Astrocyte of the spinal cord (primary cell): ENCODE measurements at regions not wholly inside any gene's neighbourhood (a gene's known extent, or its start where the extent isn't known, plus 50 kb on each side); places are given as distances from the start of the nearest gene placed in this dataset.

ENCODE experiments used
- DNase-seq: peaks from one replicate; pipeline ENCODE4 v3.0.0; 2011; ENCODE audit warnings: low read depth, low spot score
- H3K4me3 ChIP-seq: 2 replicates; pipeline ENCODE4 v1.5.1; 2011; ENCODE audit warnings: low read depth, mild to moderate bottlenecking, low read length, moderate library complexity
- in situ Hi-C: cut with HindIII; loops from 2 replicates; pipeline ENCODE4 v1.10.0; 2017; ENCODE audit warnings: low sequenced_read_pairs
- TF ChIP-seq, protein P1 (sequence below): IDR thresholded peaks from 2 replicates; pipeline ENCODE4 v1.5.1; 2012; ENCODE audit warnings: low read depth, mild to moderate bottlenecking, low read length, inconsistent platforms

- TF ChIP-seq, protein P1, sequence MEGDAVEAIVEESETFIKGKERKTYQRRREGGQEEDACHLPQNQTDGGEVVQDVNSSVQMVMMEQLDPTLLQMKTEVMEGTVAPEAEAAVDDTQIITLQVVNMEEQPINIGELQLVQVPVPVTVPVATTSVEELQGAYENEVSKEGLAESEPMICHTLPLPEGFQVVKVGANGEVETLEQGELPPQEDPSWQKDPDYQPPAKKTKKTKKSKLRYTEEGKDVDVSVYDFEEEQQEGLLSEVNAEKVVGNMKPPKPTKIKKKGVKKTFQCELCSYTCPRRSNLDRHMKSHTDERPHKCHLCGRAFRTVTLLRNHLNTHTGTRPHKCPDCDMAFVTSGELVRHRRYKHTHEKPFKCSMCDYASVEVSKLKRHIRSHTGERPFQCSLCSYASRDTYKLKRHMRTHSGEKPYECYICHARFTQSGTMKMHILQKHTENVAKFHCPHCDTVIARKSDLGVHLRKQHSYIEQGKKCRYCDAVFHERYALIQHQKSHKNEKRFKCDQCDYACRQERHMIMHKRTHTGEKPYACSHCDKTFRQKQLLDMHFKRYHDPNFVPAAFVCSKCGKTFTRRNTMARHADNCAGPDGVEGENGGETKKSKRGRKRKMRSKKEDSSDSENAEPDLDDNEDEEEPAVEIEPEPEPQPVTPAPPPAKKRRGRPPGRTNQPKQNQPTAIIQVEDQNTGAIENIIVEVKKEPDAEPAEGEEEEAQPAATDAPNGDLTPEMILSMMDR: no peak
- in situ Hi-C loops: no loop called here
- H3K4me3 ChIP-seq: no peak overlapping the region
Observed at GRCh38 chr13:22399801-22400420, 729.0 kb downstream of the FGF9 start.

GRCh38 chr13:22402682-22403081 lies 731.8 kb downstream of the FGF9 start:
- TF ChIP-seq, protein P1: no peak
- in situ Hi-C loops: no loop called here
- no peak for DNase-seq

More at GRCh38 chr13:22399801-22400420, 729.0 kb downstream of the FGF9 start:
- DNase-seq: no peak

DNA sequence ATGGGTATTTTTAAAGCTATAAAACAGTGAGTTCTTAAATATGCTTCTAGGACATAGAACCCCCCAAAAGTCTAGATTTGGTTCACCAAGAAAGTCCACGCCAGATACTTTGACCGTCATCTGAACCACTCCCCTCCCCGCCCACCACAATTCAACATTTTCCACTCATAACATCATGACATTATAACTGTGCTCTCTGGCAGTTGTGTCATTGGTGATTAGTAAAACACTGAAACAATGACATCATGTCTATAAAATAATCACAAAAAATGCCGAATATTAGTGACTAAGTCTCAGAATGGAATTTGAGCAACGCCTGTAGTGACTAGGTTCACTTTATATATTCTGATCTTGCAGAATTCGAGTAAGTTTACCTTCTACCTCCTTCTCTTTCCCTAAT lies 732.3 kb downstream of the FGF9 start:
- in situ Hi-C loops: no loop called here
- DNase-seq: no peak
- TF ChIP-seq, protein P1: no peak
- H3K4me3 ChIP-seq: no peak overlapping the region

More at GRCh38 chr13:22402682-22403081, 731.8 kb downstream of the FGF9 start:
- H3K4me3 ChIP-seq: no peak overlapping the region

- in situ Hi-C loops: no loop called here
- DNase-seq: no peak
- H3K4me3 ChIP-seq: no peak overlapping the region
- TF ChIP-seq, protein P1: no peak
Observed at GRCh38 chr13:22405891-22406290, 735.0 kb downstream of the FGF9 start.

GRCh38 chr13:22412452-22412851 lies 741.6 kb downstream of the FGF9 start:
- no peak for DNase-seq
- in situ Hi-C loops: no loop called here
- TF ChIP-seq, protein P1: no peak
- no peak overlapping the region for H3K4me3 ChIP-seq

DNA sequence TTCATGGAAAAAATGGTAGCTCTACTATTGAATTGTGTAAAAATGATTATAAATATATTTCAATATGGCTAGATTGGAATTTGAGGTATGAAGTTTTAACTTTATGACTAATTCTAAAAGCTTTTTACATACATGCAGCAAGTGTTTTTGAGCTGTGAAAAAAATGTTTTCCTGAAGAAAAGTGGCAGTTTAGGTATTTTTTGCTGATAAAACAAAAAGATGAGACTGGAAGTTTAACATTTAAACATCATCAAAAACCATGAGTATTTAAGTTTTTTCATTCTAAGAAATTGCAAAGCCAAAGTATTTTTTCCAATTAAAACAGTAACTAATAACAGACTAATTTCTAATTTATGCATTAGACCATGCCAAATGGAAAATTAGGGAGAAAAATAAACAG lies 751.1 kb downstream of the FGF9 start:
- H3K4me3 ChIP-seq: no peak overlapping the region
- no peak for DNase-seq
- TF ChIP-seq, protein P1: no peak
- in situ Hi-C loops: no loop called here
